Mononuclear cell (primary cell): ENCODE measurements at regions not wholly inside any gene's neighbourhood (a gene's known extent, or its start where the extent isn't known, plus 50 kb on each side); places are given as distances from the start of the nearest gene placed in this dataset.
"Not testable (repeated sequence)": the region's sequence is repeated elsewhere in the genome, so short reads cannot be mapped to it uniquely, and the experiment has no call there.

Experiments used
- H3K27me3 ChIP-seq: 2 replicates; pipeline ENCODE4 v1.6.0; 2011; ENCODE audit warnings: low read length, control low read depth; ENCODE audit not compliant: insufficient read depth
- H3K4me1 ChIP-seq: 2 replicates; pipeline ENCODE4 v1.5.1; 2011; ENCODE audit warnings: mild to moderate bottlenecking, low read length, control low read depth; ENCODE audit not compliant: insufficient read depth
- H3K4me3 ChIP-seq: 2 replicates; pipeline ENCODE4 v1.5.1; 2011; ENCODE audit warnings: mild to moderate bottlenecking, low read length, moderate library complexity
- H3K9me3 ChIP-seq: 2 replicates; pipeline ENCODE4 v1.5.1; 2011; ENCODE audit warnings: low read depth, mild to moderate bottlenecking, control low read depth, low read length

GRCh38 chr2:87449462-87449980, 298.4 kb upstream of the PLGLB2 start:
- not testable (repeated sequence) for H3K9me3 ChIP-seq, H3K4me1 ChIP-seq, H3K27me3 ChIP-seq, H3K4me3 ChIP-seq

DNA sequence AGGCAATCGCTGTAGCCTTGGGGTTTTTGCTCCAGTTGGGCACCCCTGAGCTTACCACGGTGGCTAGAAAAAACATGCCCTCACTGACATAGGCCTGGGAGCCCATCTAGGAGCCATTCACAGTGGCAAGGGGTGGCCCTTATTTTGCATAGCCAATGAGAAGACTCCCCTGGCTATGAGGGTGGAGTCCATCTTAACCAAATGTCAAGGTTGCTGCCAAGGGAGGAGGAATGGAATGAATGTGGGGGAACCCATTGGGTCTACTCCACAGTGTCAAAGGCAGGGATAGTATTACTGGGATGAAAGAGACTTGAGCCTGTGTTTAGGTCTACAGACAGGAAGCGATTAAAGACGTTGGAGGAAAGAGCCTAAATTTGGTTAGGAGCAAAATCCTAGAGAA, 295.7 kb upstream of the PLGLB2 start:
- H3K27me3 ChIP-seq, H3K4me1 ChIP-seq, H3K9me3 ChIP-seq, H3K4me3 ChIP-seq: not testable (repeated sequence)

DNA sequence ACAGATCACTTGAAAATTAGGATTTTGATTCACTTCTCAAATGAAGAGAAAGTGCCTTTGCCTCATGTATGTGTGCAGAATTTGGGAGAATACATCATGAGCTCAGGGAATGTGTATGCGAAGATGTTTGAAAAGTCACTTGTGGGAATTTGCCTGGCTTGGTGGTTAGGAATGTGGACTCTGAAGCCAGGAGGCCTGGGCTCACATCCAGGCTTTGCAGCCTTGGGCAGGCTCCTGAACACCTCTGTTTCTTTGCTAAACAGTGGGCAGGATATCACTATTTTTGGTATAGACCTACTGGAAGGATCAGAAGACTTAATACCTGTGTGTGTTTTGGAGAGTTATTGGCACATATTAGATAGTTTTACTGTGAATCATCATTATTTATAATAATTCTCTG, 295.0 kb upstream of the PLGLB2 start:
- not testable (repeated sequence) for H3K4me3 ChIP-seq, H3K4me1 ChIP-seq, H3K9me3 ChIP-seq, H3K27me3 ChIP-seq

GRCh38 chr2:87453965-87454364, 293.9 kb upstream of the PLGLB2 start:
- H3K9me3 ChIP-seq, H3K27me3 ChIP-seq, H3K4me3 ChIP-seq: not testable (repeated sequence)
- H3K4me1 ChIP-seq, result peaks cover 13% of the 10 kb centered on the region

DNA sequence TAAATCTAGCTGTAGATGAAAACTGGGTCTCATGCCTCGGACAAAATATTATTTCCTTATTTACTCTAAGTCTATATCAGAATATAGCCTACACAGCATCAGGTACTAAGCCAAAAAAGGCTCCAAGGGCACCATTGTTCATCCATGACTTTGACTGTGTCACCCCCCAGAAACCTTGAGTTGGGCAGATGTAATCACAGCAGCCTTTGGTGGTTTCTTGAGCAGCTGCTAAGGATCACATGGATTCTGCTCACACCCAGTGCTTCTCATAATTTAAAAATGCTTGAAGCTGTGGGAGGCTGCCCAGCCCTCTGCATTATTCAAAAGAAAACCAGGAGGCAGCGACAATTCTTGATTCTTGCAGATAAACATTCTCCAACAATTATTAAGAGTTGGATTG, 293.5 kb upstream of the PLGLB2 start:
- H3K4me1 ChIP-seq, result peaks cover 16% of the 10 kb centered on the region
- H3K27me3 ChIP-seq, H3K4me3 ChIP-seq, H3K9me3 ChIP-seq: not testable (repeated sequence)

- H3K27me3 ChIP-seq, H3K9me3 ChIP-seq: not testable (repeated sequence)
- peaks cover 17% of the 10 kb centered on the region for H3K4me1 ChIP-seq
- H3K4me3 ChIP-seq, result peak overlapping the region; percentile 34
Observed at GRCh38 chr2:87455209-87455853, 292.6 kb upstream of the PLGLB2 start.

GRCh38 chr2:87455854-87456249, 292.0 kb upstream of the PLGLB2 start:
- peaks cover 17% of the 10 kb centered on the region for H3K4me1 ChIP-seq
- peak overlapping the region; percentile 34 for H3K4me3 ChIP-seq
- H3K9me3 ChIP-seq, H3K27me3 ChIP-seq: not testable (repeated sequence)

DNA sequence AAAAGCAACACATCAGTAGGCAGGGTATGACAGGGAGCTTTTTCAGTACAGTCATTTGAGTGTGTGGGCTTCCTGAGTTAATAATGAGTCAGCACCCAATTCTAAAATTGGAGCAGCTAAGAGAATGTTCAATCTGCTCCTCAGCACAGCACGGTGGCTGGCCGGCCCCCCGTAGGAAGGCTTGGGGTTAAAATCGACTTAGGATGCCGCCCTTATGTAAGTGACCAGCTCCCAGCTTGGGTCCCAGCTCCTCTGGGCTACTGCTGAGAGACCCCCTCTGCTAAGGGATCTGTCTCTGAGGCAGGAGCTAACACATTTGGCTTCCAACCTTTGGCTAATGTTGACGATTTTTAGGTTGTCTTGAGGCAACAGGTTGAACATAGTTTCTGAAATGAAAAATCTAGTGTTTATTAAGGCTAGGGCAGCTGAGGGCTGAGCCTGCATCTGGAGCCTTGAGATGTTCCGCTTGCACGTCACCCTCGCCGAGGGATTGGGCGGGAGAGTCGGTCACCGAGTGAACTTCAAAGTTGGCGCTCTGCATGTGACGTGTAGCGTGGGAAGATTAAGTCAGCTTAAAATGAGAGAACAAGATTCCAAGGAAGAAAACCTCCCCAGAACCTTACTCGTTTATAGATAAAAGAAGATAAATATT, 291.3 kb upstream of the PLGLB2 start:
- H3K4me1 ChIP-seq, result peaks cover 17% of the 10 kb centered on the region
- not testable (repeated sequence) for H3K9me3 ChIP-seq, H3K4me3 ChIP-seq, H3K27me3 ChIP-seq

DNA sequence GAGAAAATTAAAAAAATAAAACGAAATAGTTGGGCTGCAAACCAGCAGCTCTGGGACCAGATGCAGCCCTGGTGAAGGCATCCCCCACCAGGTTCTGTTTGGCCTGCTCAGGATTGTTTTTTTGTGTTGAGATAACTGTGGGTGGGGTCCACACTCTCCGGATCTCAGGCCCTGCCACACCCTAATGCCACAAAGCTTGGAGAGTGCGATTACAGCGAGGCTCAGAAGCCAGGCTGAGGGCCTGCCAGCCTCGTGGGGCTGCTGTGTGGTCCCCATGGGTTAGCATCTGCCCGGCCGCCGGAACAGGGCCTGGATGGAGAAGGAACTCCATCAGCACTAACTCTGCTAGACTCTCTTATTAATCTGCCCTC, 290.8 kb upstream of the PLGLB2 start:
- H3K27me3 ChIP-seq, H3K4me3 ChIP-seq, H3K9me3 ChIP-seq: not testable (repeated sequence)
- peaks cover 17% of the 10 kb centered on the region for H3K4me1 ChIP-seq

GRCh38 chr2:87458938-87459337, 288.9 kb upstream of the PLGLB2 start:
- not testable (repeated sequence) for H3K9me3 ChIP-seq, H3K4me3 ChIP-seq, H3K27me3 ChIP-seq
- H3K4me1 ChIP-seq, result peaks cover 16% of the 10 kb centered on the region

GRCh38 chr2:87460104-87460503, 287.8 kb upstream of the PLGLB2 start:
- H3K9me3 ChIP-seq, H3K27me3 ChIP-seq, H3K4me3 ChIP-seq: not testable (repeated sequence)
- peaks cover 17% of the 10 kb centered on the region for H3K4me1 ChIP-seq

GRCh38 chr2:87460662-87461061, 287.2 kb upstream of the PLGLB2 start:
- not testable (repeated sequence) for H3K9me3 ChIP-seq, H3K4me3 ChIP-seq, H3K27me3 ChIP-seq
- peaks cover 17% of the 10 kb centered on the region for H3K4me1 ChIP-seq

GRCh38 chr2:87461671-87462070, 286.2 kb upstream of the PLGLB2 start:
- not testable (repeated sequence) for H3K4me3 ChIP-seq, H3K9me3 ChIP-seq, H3K27me3 ChIP-seq
- H3K4me1 ChIP-seq, result peaks cover 17% of the 10 kb centered on the region

DNA sequence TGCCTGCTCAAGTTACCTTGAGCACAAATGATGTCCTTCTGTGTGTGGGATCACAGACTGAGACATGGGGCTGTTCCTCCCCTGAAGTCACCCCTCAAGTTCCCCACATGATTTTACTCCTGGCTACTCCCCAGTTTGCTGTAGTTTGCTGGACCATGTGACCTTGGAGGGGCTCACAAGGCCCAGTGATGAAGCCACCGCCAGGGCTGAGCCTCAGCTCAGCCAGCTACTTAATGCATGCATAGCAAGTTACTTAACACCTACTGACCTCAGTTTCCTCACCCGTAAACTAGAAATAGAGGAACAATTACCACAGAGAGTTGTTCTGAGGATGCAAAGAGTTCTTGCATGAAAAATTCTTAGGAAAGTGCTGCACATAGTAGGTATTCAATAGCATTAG, 283.7 kb upstream of the PLGLB2 start:
- not testable (repeated sequence) for H3K27me3 ChIP-seq, H3K4me3 ChIP-seq, H3K9me3 ChIP-seq
- peaks cover 15% of the 10 kb centered on the region for H3K4me1 ChIP-seq

- H3K27me3 ChIP-seq, H3K9me3 ChIP-seq, H3K4me3 ChIP-seq: not testable (repeated sequence)
- peaks cover 25% of the 10 kb centered on the region for H3K4me1 ChIP-seq
Observed at GRCh38 chr2:87465730-87466129, 282.2 kb upstream of the PLGLB2 start.

- H3K9me3 ChIP-seq, H3K27me3 ChIP-seq, H3K4me3 ChIP-seq: not testable (repeated sequence)
- peaks cover 32% of the 10 kb centered on the region for H3K4me1 ChIP-seq
Observed at GRCh38 chr2:87466591-87467120, 281.2 kb upstream of the PLGLB2 start.
